PC-9 (cell line): ENCODE measurements at regions not wholly inside any gene's neighbourhood (a gene's known extent, or its start where the extent isn't known, plus 50 kb on each side); places are given as distances from the start of the nearest gene placed in this dataset.
A peak's percentile ranks its signal among the peaks of the same experiment; 100 is the strongest.

Source experiments
- BruUV-seq: library from RNA; stranded (reverse); fragments of 400-500 nt; replicated peaks from 2 replicates; lab custom pipeline; 2021; lab: Mats Ljungman, UMichigan
- CTCF ChIA-PET: fragments of 300-600 bp; sonication (Branson Sonifier 250); formaldehyde crosslinking; loops from one replicate; lab custom pipeline; 2022; ENCODE audit warnings: antibody characterized with exemption; lab: Charles Lee
- POLR2A ChIA-PET: fragments of 300-600 bp; sonication (Branson Sonifier 250); formaldehyde crosslinking; loops from one replicate; lab custom pipeline; 2022; ENCODE audit warnings: antibody characterized with exemption; ENCODE audit not compliant: unreplicated experiment; lab: Charles Lee
- DNase-seq, 2 experiments: peaks; one replicate each; pipeline versions ENCODE4 v3.0.0 to v3.0.0-alpha.2; 2015 to 2022; ENCODE audit warnings: mixed read lengths in 1 of 2
- H2AFZ ChIP-seq: fragments of 200-600 bp; sonication (generic); 2 replicates; pipeline ENCODE4 v1.8.1; 2017; ENCODE audit warnings: antibody characterized with exemption
- H3F3A ChIP-seq: fragments of 200-600 bp; sonication (generic); 2 replicates; pipeline ENCODE4 v1.8.1; 2017; ENCODE audit warnings: antibody characterized with exemption, mild to moderate bottlenecking, low read depth; ENCODE audit not compliant: insufficient read depth
- H3K27ac ChIP-seq: fragments of 200-600 bp; sonication (generic); 2 replicates; pipeline ENCODE4 v1.6.1; 2016; ENCODE audit warnings: mixed run types
- H3K27me3 ChIP-seq: fragments of 200-600 bp; sonication (generic); 2 replicates; pipeline ENCODE4 v1.6.1; 2016; ENCODE audit warnings: low read depth, mixed run types; ENCODE audit not compliant: insufficient read depth
- H3K36me3 ChIP-seq: fragments of 200-600 bp; sonication (generic); 2 replicates; pipeline ENCODE4 v1.6.1; 2016; ENCODE audit warnings: low read depth, mixed run types
- H3K4me1 ChIP-seq: fragments of 200-600 bp; sonication (generic); replicated peaks from 2 replicates; pipeline ENCODE4 v1.6.1; 2016; ENCODE audit warnings: mixed run types; ENCODE audit not compliant: insufficient read depth
- H3K4me2 ChIP-seq: fragments of 200-600 bp; sonication (generic); 2 replicates; pipeline ENCODE4 v1.6.1; 2017; ENCODE audit warnings: mixed run types
- H3K4me3 ChIP-seq: fragments of 200-600 bp; sonication (generic); 2 replicates; pipeline ENCODE4 v1.6.1; 2016; ENCODE audit warnings: mixed run types
- H3K79me2 ChIP-seq: fragments of 200-600 bp; sonication (generic); 2 replicates; pipeline ENCODE4 v1.6.1; 2017; ENCODE audit warnings: low read depth, mixed run types
- H3K9me2 ChIP-seq: fragments of 200-600 bp; sonication (generic); 2 replicates; pipeline ENCODE4 v1.8.1; 2017; ENCODE audit warnings: mild to moderate bottlenecking; ENCODE audit not compliant: insufficient read depth
- H3K9me3 ChIP-seq: fragments of 200-600 bp; sonication (generic); 2 replicates; pipeline ENCODE4 v1.8.1; 2016; ENCODE audit warnings: low read depth; ENCODE audit not compliant: insufficient read depth
- H4K20me1 ChIP-seq: fragments of 200-600 bp; sonication (generic); 2 replicates; pipeline ENCODE4 v1.8.1; 2017; ENCODE audit not compliant: insufficient read depth
- CTCF ChIP-seq: fragments of 200-600 bp; sonication (generic); conservative IDR thresholded peaks from 2 replicates; pipeline ENCODE4 v1.6.1; 2017; ENCODE audit warnings: mixed run types, antibody characterized with exemption, mild to moderate bottlenecking, moderate library complexity
- EZH2 ChIP-seq: fragments of 200-600 bp; sonication (generic); IDR thresholded peaks from 2 replicates; pipeline ENCODE4 v1.8.0; 2017; ENCODE audit warnings: antibody characterized with exemption, low read depth
- intact Hi-C: fragments of 100-400 bp; cut with micrococcal nuclease; formaldehyde crosslinking; loops from one replicate; pipeline ENCODE4 v1.10.0; 2022; ENCODE audit not compliant: unreplicated experiment

DNA sequence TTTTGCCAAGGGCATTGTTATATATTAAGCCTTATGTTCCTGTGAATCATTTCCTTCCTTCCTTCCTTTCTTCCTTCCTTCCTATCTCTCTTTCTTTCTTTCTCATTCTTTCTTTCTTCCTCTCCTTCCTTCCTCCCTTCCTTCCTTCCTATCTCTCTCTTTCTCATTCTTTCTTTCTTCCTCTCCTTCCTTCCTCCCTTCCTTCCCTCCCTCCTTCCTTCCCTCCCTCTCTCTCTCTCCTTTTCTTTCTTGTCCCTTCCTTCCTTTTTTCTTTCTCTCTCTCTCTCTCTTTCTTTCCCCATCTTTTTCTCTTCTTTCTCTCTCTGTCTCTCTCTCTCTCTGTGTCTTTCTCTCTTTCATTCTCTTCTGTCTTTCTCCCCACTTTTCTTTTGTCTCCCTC is 226.6 kb downstream of the ETNK1 start:
- no peak for DNase-seq
- TF ChIP-seq CTCF (no peak), EZH2 (no peak)
- no peaks in the 10 kb centered on the region for H3K9me3 ChIP-seq
- H4K20me1 ChIP-seq: no peaks in the 10 kb centered on the region
- H2AFZ ChIP-seq: no peak overlapping the region
- no peak overlapping the region for H3K4me3 ChIP-seq
- no peak overlapping the region for H3K4me2 ChIP-seq
- no peaks in the 10 kb centered on the region for H3K27me3 ChIP-seq
- no peak overlapping the region for H3K27ac ChIP-seq
- no peaks in the 10 kb centered on the region for H3F3A ChIP-seq
- intact Hi-C loops: no loop called here
- ChIA-PET POLR2A (no interaction called here), CTCF (no interaction called here)
- H3K79me2 ChIP-seq: no peaks in the 10 kb centered on the region
- no TSS peak for BruUV-seq
- no peaks in the 10 kb centered on the region for H3K4me1 ChIP-seq
- no peaks in the 10 kb centered on the region for H3K9me2 ChIP-seq
- no peaks in the 10 kb centered on the region for H3K36me3 ChIP-seq

DNA sequence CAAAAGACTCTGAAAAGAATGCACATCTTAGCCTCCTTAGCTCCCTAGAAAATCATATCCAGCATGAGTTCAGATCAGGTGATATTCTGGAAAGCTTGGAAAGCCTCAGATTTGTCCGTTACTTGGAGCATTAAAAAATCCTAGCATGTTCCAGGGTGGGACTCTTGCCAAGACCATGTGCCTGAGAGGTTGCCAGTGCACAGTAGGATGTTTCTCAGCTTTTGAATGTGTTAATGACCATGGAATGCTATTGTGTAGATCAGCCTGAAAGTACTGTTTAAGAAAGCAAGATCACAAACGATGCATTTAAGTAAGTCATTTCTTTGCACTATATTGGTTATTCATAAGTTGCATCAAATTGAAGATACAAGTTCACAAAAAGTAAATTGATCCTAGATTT is 230.5 kb downstream of the ETNK1 start:
- H3K27me3 ChIP-seq: no peaks in the 10 kb centered on the region
- H2AFZ ChIP-seq: no peak overlapping the region
- H3F3A ChIP-seq: no peaks in the 10 kb centered on the region
- ChIA-PET POLR2A (no interaction called here), CTCF (no interaction called here)
- no peaks in the 10 kb centered on the region for H3K9me2 ChIP-seq
- H3K9me3 ChIP-seq: no peaks in the 10 kb centered on the region
- no TSS peak for BruUV-seq
- DNase-seq: no peak
- TF ChIP-seq EZH2: no peak
- TF ChIP-seq CTCF: no peak
- H3K36me3 ChIP-seq: no peaks in the 10 kb centered on the region
- no peaks in the 10 kb centered on the region for H3K4me1 ChIP-seq
- H3K79me2 ChIP-seq: no peaks in the 10 kb centered on the region
- H3K4me2 ChIP-seq: no peak overlapping the region
- H4K20me1 ChIP-seq: no peaks in the 10 kb centered on the region
- H3K4me3 ChIP-seq: no peak overlapping the region
- no peak overlapping the region for H3K27ac ChIP-seq
- intact Hi-C loops: no loop called here

DNA sequence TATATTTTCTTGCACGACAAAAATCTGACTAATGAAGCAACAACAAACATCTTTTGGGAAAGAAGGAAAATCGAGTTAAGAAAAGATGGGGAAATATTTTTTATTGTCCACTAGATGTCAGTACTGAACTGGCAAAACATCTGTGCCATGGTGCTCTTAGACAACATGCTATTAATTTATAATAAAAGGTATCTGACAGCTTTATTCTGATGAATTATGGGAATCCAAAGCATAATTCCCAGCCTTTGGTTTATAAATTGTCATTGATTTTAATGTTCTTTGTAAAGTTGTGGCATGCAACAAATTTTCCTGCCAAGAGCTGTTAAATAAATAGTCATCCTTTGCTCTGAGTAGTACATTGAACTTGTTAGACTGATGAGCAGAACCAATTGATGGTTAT is 231.2 kb downstream of the ETNK1 start:
- Histone ChIP-seq H3K4me3 (no peak overlapping the region), H3K4me1 (no peaks in the 10 kb centered on the region), H3K9me3 (no peaks in the 10 kb centered on the region), H3K4me2 (no peak overlapping the region), H3K79me2 (no peaks in the 10 kb centered on the region), H3K36me3 (no peaks in the 10 kb centered on the region), H2AFZ (no peak overlapping the region), H3K9me2 (no peaks in the 10 kb centered on the region), H4K20me1 (no peaks in the 10 kb centered on the region), H3F3A (no peaks in the 10 kb centered on the region), H3K27ac (no peak overlapping the region), H3K27me3 (no peaks in the 10 kb centered on the region)
- BruUV-seq: no TSS peak
- intact Hi-C loops: loop anchor here (2.0 kb wide), 1 partner anchor 1923 kb away; no protein-coding TSS in a partner anchor
- TF ChIP-seq CTCF: peak; percentile 75
- TF ChIP-seq EZH2: no peak
- CTCF ChIA-PET: interaction anchor here (0.8 kb wide), 1 partner anchor 1913 kb away, joined by 4 read pairs; no protein-coding TSS in a partner anchor
- no peak for DNase-seq
- POLR2A ChIA-PET: interaction anchor here (0.7 kb wide), 1 partner anchor 135 kb away, joined by 4 read pairs; no protein-coding TSS in a partner anchor
